ENCODE measurements at regions not wholly inside any gene's neighbourhood (a gene's known extent, or its start where the extent isn't known, plus 50 kb on each side); places are given as distances from the start of the nearest gene placed in this dataset.
A peak's percentile ranks its signal among the peaks of the same experiment; 100 is the strongest.

DNA sequence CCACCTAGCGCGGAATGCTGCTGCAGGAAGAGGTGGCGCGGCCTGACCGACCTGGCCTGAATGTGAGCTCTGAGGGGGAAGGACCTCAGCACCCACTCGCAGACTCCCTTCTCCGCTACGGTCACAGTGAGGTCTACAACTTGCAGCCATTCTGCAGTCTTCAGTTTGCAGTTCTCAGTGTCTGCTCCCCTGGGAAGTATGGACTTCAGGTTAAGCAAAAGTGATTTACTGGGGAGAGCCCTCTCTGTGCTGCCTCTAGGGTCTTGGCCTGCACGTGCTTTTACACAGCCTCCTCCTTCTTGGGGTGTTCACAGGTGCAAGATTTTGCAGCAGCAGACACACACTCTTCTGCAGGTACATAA, 296.0 kb downstream of the OMA1 start:
- Histone ChIP-seq H3K36me3 (ENCODE audit: insufficient read depth, low read length) (no peaks in the 10 kb centered on the region), H3K27me3 (ENCODE audit: insufficient read depth, low read length) (peaks cover 17% of the 10 kb centered on the region), H4K20me1 (ENCODE audit: insufficient read depth, low read length) (no peaks in the 10 kb centered on the region), H3K4me3 (ENCODE audit: insufficient read depth, low read depth, low read length) (no peak overlapping the region), H3K4me2 (ENCODE audit: low read length) (peak overlapping the region; percentile 83), H3K27ac (ENCODE audit: low read depth, low read length) (no peak overlapping the region), H2AFZ (ENCODE audit: low read depth, low read length) (peak overlapping the region; percentile 60), H3K79me2 (ENCODE audit: insufficient read depth, low read length) (no peaks in the 10 kb centered on the region), H3K9ac (ENCODE audit: low read length) (no peak overlapping the region), H3K9me3 (ENCODE audit: insufficient read depth, low read depth, low read length) (no peaks in the 10 kb centered on the region), H3K4me1 (ENCODE audit: insufficient read depth, low read length) (peaks cover 4% of the 10 kb centered on the region)
- Mint-ChIP-seq H3K4me1 (ENCODE audit: low read depth, unreplicated experiment) (no peaks in the 10 kb centered on the region), H3K27ac (ENCODE audit: unreplicated experiment) (no peak overlapping the region), H3K36me3 (ENCODE audit: low read depth, unreplicated experiment) (no peaks in the 10 kb centered on the region), H3K4me3 (ENCODE audit: unreplicated experiment) (peak overlapping the region; percentile 17), H3K9me3 (ENCODE audit: unreplicated experiment) (peaks cover 2% of the 10 kb centered on the region), H3K27me3 (ENCODE audit: low read depth, unreplicated experiment) (peaks cover 55% of the 10 kb centered on the region)
- FAIRE-seq = no peak
- DNase-seq (ENCODE audit: low read depth) = no peak
- TF ChIP-seq, protein P1, sequence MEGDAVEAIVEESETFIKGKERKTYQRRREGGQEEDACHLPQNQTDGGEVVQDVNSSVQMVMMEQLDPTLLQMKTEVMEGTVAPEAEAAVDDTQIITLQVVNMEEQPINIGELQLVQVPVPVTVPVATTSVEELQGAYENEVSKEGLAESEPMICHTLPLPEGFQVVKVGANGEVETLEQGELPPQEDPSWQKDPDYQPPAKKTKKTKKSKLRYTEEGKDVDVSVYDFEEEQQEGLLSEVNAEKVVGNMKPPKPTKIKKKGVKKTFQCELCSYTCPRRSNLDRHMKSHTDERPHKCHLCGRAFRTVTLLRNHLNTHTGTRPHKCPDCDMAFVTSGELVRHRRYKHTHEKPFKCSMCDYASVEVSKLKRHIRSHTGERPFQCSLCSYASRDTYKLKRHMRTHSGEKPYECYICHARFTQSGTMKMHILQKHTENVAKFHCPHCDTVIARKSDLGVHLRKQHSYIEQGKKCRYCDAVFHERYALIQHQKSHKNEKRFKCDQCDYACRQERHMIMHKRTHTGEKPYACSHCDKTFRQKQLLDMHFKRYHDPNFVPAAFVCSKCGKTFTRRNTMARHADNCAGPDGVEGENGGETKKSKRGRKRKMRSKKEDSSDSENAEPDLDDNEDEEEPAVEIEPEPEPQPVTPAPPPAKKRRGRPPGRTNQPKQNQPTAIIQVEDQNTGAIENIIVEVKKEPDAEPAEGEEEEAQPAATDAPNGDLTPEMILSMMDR (IDR thresholded peaks at IDR 0.05; ENCODE audit: insufficient read depth, low read depth, low read length) = no peak
- no peak for TF ChIP-seq EZH2 (IDR thresholded peaks at IDR 0.05; ENCODE audit: insufficient read depth, low read length)

DNA sequence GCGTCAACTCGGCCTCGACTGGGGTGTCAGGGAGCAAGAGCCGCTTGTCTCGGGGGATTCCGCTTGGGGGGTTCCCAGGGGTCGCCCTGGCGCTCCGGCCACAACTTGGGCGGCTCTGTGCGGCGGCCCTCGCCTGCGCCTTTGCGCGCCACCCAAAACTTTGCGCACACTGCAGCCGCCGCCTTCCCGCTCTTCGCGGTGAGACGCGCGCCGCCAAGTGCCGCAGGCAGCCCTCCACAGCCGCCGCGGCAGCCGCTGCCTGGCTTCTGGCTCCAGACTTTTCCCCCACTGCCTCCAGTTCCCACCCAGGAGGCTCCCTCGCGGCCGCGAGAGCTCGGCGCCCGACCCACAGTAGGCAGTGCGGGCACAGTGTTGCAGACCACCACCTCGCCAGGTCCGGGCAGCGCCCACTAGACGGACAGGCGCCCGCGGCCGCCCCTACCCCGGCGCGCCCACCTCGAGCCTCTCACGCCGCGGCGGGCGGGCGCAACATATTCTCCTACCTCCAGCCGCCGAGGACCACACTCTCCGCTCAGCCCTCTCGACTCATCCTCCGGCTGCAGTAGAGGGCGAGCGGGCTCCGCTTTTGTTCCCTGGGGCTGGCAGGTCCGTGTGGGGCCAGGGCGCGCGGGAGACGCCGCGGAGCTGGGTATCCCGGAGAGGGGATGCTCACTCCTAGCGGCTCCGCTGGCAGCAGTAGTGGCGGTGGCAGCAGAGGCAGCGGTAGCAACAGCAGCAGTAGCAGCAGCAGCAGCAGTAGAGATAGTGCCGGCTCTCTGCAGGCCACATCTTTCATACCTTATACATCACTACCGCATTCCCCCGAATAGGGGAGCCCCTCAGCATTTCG, 296.6 kb downstream of the OMA1 start:
- peak overlapping the region; percentile 83 for H3K4me2 ChIP-seq (ENCODE audit: low read length)
- no peaks in the 10 kb centered on the region for H3K79me2 ChIP-seq (ENCODE audit: insufficient read depth, low read length)
- no peaks in the 10 kb centered on the region for H3K36me3 ChIP-seq (ENCODE audit: insufficient read depth, low read length)
- no peak overlapping the region for H3K27ac ChIP-seq (ENCODE audit: low read depth, low read length)
- H3K36me3 Mint-ChIP-seq (ENCODE audit: low read depth, unreplicated experiment) = no peaks in the 10 kb centered on the region
- H4K20me1 ChIP-seq (ENCODE audit: insufficient read depth, low read length) = no peaks in the 10 kb centered on the region
- H3K4me1 Mint-ChIP-seq (ENCODE audit: low read depth, unreplicated experiment) = no peaks in the 10 kb centered on the region
- H3K4me3 ChIP-seq (ENCODE audit: insufficient read depth, low read depth, low read length) = peak overlapping the region; percentile 39
- TF ChIP-seq EZH2 (IDR thresholded peaks at IDR 0.05; ENCODE audit: insufficient read depth, low read length) = peak; percentile 49
- TF ChIP-seq, protein P1 (IDR thresholded peaks at IDR 0.05; ENCODE audit: insufficient read depth, low read depth, low read length) = no peak
- FAIRE-seq (no peak), DNase-seq (ENCODE audit: low read depth) (peak; percentile 42)
- H2AFZ ChIP-seq (ENCODE audit: low read depth, low read length) = peak overlapping the region; percentile 60
- H3K9me3 ChIP-seq (ENCODE audit: insufficient read depth, low read depth, low read length) = no peaks in the 10 kb centered on the region
- peaks cover 17% of the 10 kb centered on the region for H3K27me3 ChIP-seq (ENCODE audit: insufficient read depth, low read length)
- no peak overlapping the region for H3K9ac ChIP-seq (ENCODE audit: low read length)
- H3K9me3 Mint-ChIP-seq (ENCODE audit: unreplicated experiment) = no peaks in the 10 kb centered on the region
- H3K4me3 Mint-ChIP-seq (ENCODE audit: unreplicated experiment) = peak overlapping the region; percentile 81
- peaks cover 57% of the 10 kb centered on the region for H3K27me3 Mint-ChIP-seq (ENCODE audit: low read depth, unreplicated experiment)
- peaks cover 4% of the 10 kb centered on the region for H3K4me1 ChIP-seq (ENCODE audit: insufficient read depth, low read length)
- H3K27ac Mint-ChIP-seq (ENCODE audit: unreplicated experiment) = no peak overlapping the region

DNA sequence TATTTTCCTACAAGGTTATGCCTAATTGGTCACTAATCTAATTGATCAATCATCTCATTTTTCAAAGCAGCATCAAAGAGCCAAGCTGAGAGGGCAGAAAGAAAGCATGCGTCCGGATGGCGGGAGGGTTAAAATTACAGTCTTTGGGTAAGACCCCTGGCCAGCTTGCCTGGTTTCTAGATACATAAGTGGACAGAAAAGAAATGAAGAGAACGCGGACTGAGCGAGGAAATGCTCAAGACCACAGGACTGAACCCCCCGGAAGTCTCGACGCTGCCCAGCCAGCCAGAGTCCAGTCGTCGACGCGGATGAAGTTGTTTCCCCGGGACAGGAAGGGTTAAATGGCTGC, 297.2 kb downstream of the OMA1 start:
- Histone ChIP-seq H3K36me3 (ENCODE audit: insufficient read depth, low read length) (no peaks in the 10 kb centered on the region), H3K9ac (ENCODE audit: low read length) (no peak overlapping the region), H3K4me1 (ENCODE audit: insufficient read depth, low read length) (peaks cover 4% of the 10 kb centered on the region), H3K9me3 (ENCODE audit: insufficient read depth, low read depth, low read length) (no peaks in the 10 kb centered on the region), H3K27me3 (ENCODE audit: insufficient read depth, low read length) (peaks cover 17% of the 10 kb centered on the region), H3K4me2 (ENCODE audit: low read length) (peak overlapping the region; percentile 83), H3K79me2 (ENCODE audit: insufficient read depth, low read length) (no peaks in the 10 kb centered on the region), H4K20me1 (ENCODE audit: insufficient read depth, low read length) (no peaks in the 10 kb centered on the region), H3K27ac (ENCODE audit: low read depth, low read length) (no peak overlapping the region), H2AFZ (ENCODE audit: low read depth, low read length) (no peak overlapping the region), H3K4me3 (ENCODE audit: insufficient read depth, low read depth, low read length) (no peak overlapping the region)
- no peak for FAIRE-seq
- peaks cover 63% of the 10 kb centered on the region for H3K27me3 Mint-ChIP-seq (ENCODE audit: low read depth, unreplicated experiment)
- H3K36me3 Mint-ChIP-seq (ENCODE audit: low read depth, unreplicated experiment) = no peaks in the 10 kb centered on the region
- H3K9me3 Mint-ChIP-seq (ENCODE audit: unreplicated experiment) = no peaks in the 10 kb centered on the region
- DNase-seq (ENCODE audit: low read depth) = no peak
- H3K4me1 Mint-ChIP-seq (ENCODE audit: low read depth, unreplicated experiment) = no peaks in the 10 kb centered on the region
- H3K4me3 Mint-ChIP-seq (ENCODE audit: unreplicated experiment) = peak overlapping the region; percentile 81
- no peak for TF ChIP-seq EZH2 (IDR thresholded peaks at IDR 0.05; ENCODE audit: insufficient read depth, low read length)
- TF ChIP-seq, protein P1 (IDR thresholded peaks at IDR 0.05; ENCODE audit: insufficient read depth, low read depth, low read length) = no peak
- H3K27ac Mint-ChIP-seq (ENCODE audit: unreplicated experiment) = no peak overlapping the region

Measured in astrocyte (in vitro differentiated cells and primary cell).